H9 (cell line): ENCODE measurements at regions not wholly inside any gene's neighbourhood (a gene's known extent, or its start where the extent isn't known, plus 50 kb on each side); places are given as distances from the start of the nearest gene placed in this dataset.
A peak's percentile ranks its signal among the peaks of the same experiment; 100 is the strongest.

ENCODE experiments used
- DNase-seq: peaks from one replicate; pipeline ENCODE4 v3.0.0-alpha.2; 2017
- H2AFZ ChIP-seq: one replicate; pipeline ENCODE4 v1.6.1; 2013; ENCODE audit warnings: mild to moderate bottlenecking, low read length, control low read depth, moderate library complexity
- H2AK5ac ChIP-seq: 2 replicates; pipeline ENCODE4 v1.6.1; 2013; ENCODE audit warnings: low read length, control low read depth, mixed read lengths; ENCODE audit not compliant: insufficient read length
- H2BK120ac ChIP-seq: one replicate; pipeline ENCODE4 v1.6.1; 2013; ENCODE audit warnings: low read depth, mild to moderate bottlenecking, low read length, control low read depth, inconsistent platforms; ENCODE audit not compliant: poor library complexity, severe bottlenecking
- H2BK12ac ChIP-seq: 2 replicates; pipeline ENCODE4 v1.6.1; 2013; ENCODE audit warnings: low read length, control low read depth, mixed read lengths, low read depth; ENCODE audit not compliant: insufficient read length
- H2BK15ac ChIP-seq: 2 replicates; pipeline ENCODE4 v1.6.1; 2013; ENCODE audit warnings: low read depth, low read length, control low read depth
- H2BK20ac ChIP-seq: one replicate; pipeline ENCODE4 v1.6.1; 2013; ENCODE audit warnings: low read depth, mild to moderate bottlenecking, low read length, control low read depth, inconsistent platforms; ENCODE audit not compliant: poor library complexity, severe bottlenecking
- H2BK5ac ChIP-seq: 2 replicates; pipeline ENCODE4 v1.6.1; 2013; ENCODE audit warnings: low read length, control low read depth, mixed read lengths; ENCODE audit not compliant: insufficient read length
- H3K14ac ChIP-seq: 2 replicates; pipeline ENCODE4 v1.6.1; 2013; ENCODE audit warnings: low read length, control low read depth; ENCODE audit not compliant: insufficient read depth
- H3K18ac ChIP-seq: 2 replicates; pipeline ENCODE4 v1.6.1; 2013; ENCODE audit warnings: low read depth, mild to moderate bottlenecking, mixed read lengths, low read length, control low read depth; ENCODE audit not compliant: insufficient read length
- H3K23ac ChIP-seq: 2 replicates; pipeline ENCODE4 v1.6.1; 2013; ENCODE audit warnings: low read length, control low read depth, mixed read lengths, low read depth; ENCODE audit not compliant: insufficient read length
- H3K23me2 ChIP-seq: 2 replicates; pipeline ENCODE4 v1.6.1; 2013; ENCODE audit warnings: low read depth, mild to moderate bottlenecking, mixed read lengths, low read length, control low read depth; ENCODE audit not compliant: insufficient read length, poor library complexity, severe bottlenecking
- H3K27ac ChIP-seq: 2 replicates; pipeline ENCODE4 v1.5.1; 2013; ENCODE audit warnings: low read length, control low read depth, mixed read lengths, low read depth; ENCODE audit not compliant: insufficient read length
- H3K27me3 ChIP-seq: 2 replicates; pipeline ENCODE4 v1.6.1; 2013; ENCODE audit warnings: low read length, control low read depth, inconsistent platforms; ENCODE audit not compliant: insufficient read depth
- H3K4ac ChIP-seq: 2 replicates; pipeline ENCODE4 v1.6.1; 2013; ENCODE audit warnings: low read depth, mild to moderate bottlenecking, control low read depth, inconsistent platforms, low read length, moderate library complexity
- H3K4me1 ChIP-seq: 2 replicates; pipeline ENCODE4 v1.6.1; 2013; ENCODE audit warnings: low read length, control low read depth, inconsistent platforms; ENCODE audit not compliant: insufficient read depth
- H3K4me2 ChIP-seq: 2 replicates; pipeline ENCODE4 v1.6.1; 2013; ENCODE audit warnings: low read length, control low read depth, mixed read lengths; ENCODE audit not compliant: insufficient read length, insufficient read depth
- H3K56ac ChIP-seq: 2 replicates; pipeline ENCODE4 v1.6.1; 2013; ENCODE audit warnings: low read depth, mild to moderate bottlenecking, mixed read lengths, low read length, control low read depth; ENCODE audit not compliant: insufficient read length
- H3K79me1 ChIP-seq: 2 replicates; pipeline ENCODE4 v1.6.1; 2013; ENCODE audit warnings: low read depth, mild to moderate bottlenecking, moderate library complexity, low read length, control low read depth, inconsistent platforms; ENCODE audit not compliant: insufficient read depth, poor library complexity, severe bottlenecking
- H3K79me2 ChIP-seq: 2 replicates; pipeline ENCODE4 v1.6.1; 2013; ENCODE audit warnings: low read length, control low read depth, inconsistent platforms; ENCODE audit not compliant: insufficient read depth
- H3K9ac ChIP-seq: 2 replicates; pipeline ENCODE4 v1.6.1; 2013; ENCODE audit warnings: low read length, control low read depth, mixed read lengths; ENCODE audit not compliant: insufficient read length; ENCODE audit errors: extremely low read depth
- H3K9me3 ChIP-seq: one replicate; pipeline ENCODE4 v1.6.1; 2013; ENCODE audit warnings: low read depth, low read length, inconsistent platforms; ENCODE audit not compliant: control insufficient read depth
- H3T11ph ChIP-seq: one replicate; pipeline ENCODE4 v1.6.1; 2013; ENCODE audit warnings: mild to moderate bottlenecking, low read length, control low read depth, inconsistent platforms
- H4K20me1 ChIP-seq: one replicate; pipeline ENCODE4 v1.6.1; 2013; ENCODE audit not compliant: control insufficient read depth, insufficient read length, insufficient read depth
- H4K5ac ChIP-seq: 2 replicates; pipeline ENCODE4 v1.6.1; 2013; ENCODE audit warnings: low read depth, mild to moderate bottlenecking, mixed read lengths, low read length, control low read depth; ENCODE audit not compliant: insufficient read length
- H4K8ac ChIP-seq: replicated peaks from 2 replicates; pipeline ENCODE4 v1.6.1; 2013; ENCODE audit warnings: low read length, control low read depth, mixed read lengths, low read depth; ENCODE audit not compliant: insufficient read length
- H4K91ac ChIP-seq: 2 replicates; pipeline ENCODE4 v1.6.1; 2013; ENCODE audit warnings: low read depth, mild to moderate bottlenecking, moderate library complexity, mixed read lengths, low read length, control low read depth; ENCODE audit not compliant: insufficient read length
- H3K27ac Mint-ChIP-seq, 3 experiments: 2 replicates in 2 of 3; 3 replicates in 1 of 3; pipeline ENCODE4 v1.8.0; 2020 to 2021; ENCODE audit warnings: mixed read lengths in 3 of 3, mild to moderate bottlenecking in 1 of 3, moderate library complexity in 1 of 3
- H3K27me3 Mint-ChIP-seq: 2 replicates; pipeline ENCODE4 v1.8.0; 2021; ENCODE audit warnings: low read depth, mild to moderate bottlenecking, moderate library complexity, mixed read lengths
- H3K36me3 Mint-ChIP-seq, 3 experiments: 2 replicates in 2 of 3; 3 replicates in 1 of 3; pipeline ENCODE4 v1.8.0; 2020 to 2021; ENCODE audit warnings: low read depth in 3 of 3, mixed read lengths in 3 of 3; ENCODE audit not compliant: insufficient read depth in 1 of 3
- H3K4me1 Mint-ChIP-seq, 2 experiments: 2 replicates each; pipeline ENCODE4 v1.8.0; 2020; ENCODE audit warnings: mixed read lengths in 2 of 2
- H3K4me3 Mint-ChIP-seq, 2 experiments: 2 replicates in 1 of 2; 3 replicates in 1 of 2; pipeline ENCODE4 v1.8.0; 2020 to 2021; ENCODE audit warnings: mild to moderate bottlenecking in 2 of 2, mixed read lengths in 2 of 2, moderate library complexity in 1 of 2
- H3K9me3 Mint-ChIP-seq, 2 experiments: 2 replicates in 1 of 2; 3 replicates in 1 of 2; pipeline ENCODE4 v1.8.0; 2020; ENCODE audit warnings: mild to moderate bottlenecking in 2 of 2, mixed read lengths in 2 of 2, moderate library complexity in 1 of 2
- WGBS: extraction: QIAGEN DNeasy Blood & Tissue Kit; methylation state at CpG from one replicate; pipeline ENCODE4 v1.1.7; 2013; ENCODE audit warnings: missing lambda C conversion rate, low lambda C conversion rate, mixed read lengths; ENCODE audit not compliant: insufficient read length; ENCODE audit errors: extremely low coverage; 5-methylcytosine and 5-hydroxymethylcytosine counted together
- TF ChIP-seq, protein P1 (sequence below): fragments of 200-600 bp; sonication (generic); conservative IDR thresholded peaks from 3 replicates; pipeline ENCODE4 v1.8.0; 2021; ENCODE audit warnings: antibody characterized with exemption, mild to moderate bottlenecking

DNA sequence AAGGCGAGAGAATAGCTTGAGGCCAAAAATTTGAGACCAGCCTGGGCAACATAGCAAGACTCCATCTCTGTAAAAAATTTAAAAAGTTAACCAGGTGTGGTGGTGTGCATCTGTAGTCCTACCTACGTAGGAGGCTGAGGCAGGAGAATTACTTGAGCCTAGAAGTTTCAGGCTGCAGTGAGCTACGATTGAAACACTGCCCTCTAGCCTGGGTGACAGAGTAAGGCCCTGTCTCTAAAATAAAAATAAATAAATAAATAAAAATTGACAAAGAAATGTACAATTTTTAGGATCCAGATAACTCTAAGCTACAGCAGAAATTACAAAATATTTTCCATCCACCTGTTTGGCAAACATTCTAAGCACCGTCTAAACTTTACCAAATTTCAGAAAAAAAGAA is 941.0 kb upstream of the ADGRB3 start:
- Histone ChIP-seq H3K23me2 (no peaks in the 10 kb centered on the region), H3K4ac (no peak overlapping the region), H3K18ac (no peak overlapping the region), H3K14ac (no peak overlapping the region), H3K27me3 (no peaks in the 10 kb centered on the region), H3T11ph (no peak overlapping the region), H2AK5ac (no peak overlapping the region), H2AFZ (no peak overlapping the region), H3K9me3 (no peaks in the 10 kb centered on the region), H2BK120ac (no peak overlapping the region), H4K91ac (no peak overlapping the region), H3K56ac (no peak overlapping the region), H3K79me2 (no peaks in the 10 kb centered on the region), H4K8ac (no peak overlapping the region), H2BK5ac (no peak overlapping the region), H3K4me2 (no peak overlapping the region), H3K79me1 (no peaks in the 10 kb centered on the region), H3K23ac (no peak overlapping the region), H4K20me1 (no peaks in the 10 kb centered on the region), H3K9ac (no peak overlapping the region), H3K27ac (no peak overlapping the region), H2BK20ac (no peak overlapping the region), H2BK15ac (no peak overlapping the region), H4K5ac (no peak overlapping the region), H3K4me1 (no peaks in the 10 kb centered on the region), H2BK12ac (no peak overlapping the region)
- Mint-ChIP-seq H3K4me1 (peaks cover 8 to 12% of the 10 kb centered on the region in 2 experiments), H3K4me3 (no peak overlapping the region), H3K27me3 (no peaks in the 10 kb centered on the region), H3K36me3 (peaks cover 3 to 16% (median 3%) of the 10 kb centered on the region in 3 experiments; a peak in 4 of 7 replicates), H3K9me3 (no peaks in the 10 kb centered on the region; a peak in 2 of 5 replicates), H3K27ac (no peak overlapping the region)
- WGBS, result no CpG with 5 or more reads among the region's 4 CpGs
- TF ChIP-seq, protein P1, sequence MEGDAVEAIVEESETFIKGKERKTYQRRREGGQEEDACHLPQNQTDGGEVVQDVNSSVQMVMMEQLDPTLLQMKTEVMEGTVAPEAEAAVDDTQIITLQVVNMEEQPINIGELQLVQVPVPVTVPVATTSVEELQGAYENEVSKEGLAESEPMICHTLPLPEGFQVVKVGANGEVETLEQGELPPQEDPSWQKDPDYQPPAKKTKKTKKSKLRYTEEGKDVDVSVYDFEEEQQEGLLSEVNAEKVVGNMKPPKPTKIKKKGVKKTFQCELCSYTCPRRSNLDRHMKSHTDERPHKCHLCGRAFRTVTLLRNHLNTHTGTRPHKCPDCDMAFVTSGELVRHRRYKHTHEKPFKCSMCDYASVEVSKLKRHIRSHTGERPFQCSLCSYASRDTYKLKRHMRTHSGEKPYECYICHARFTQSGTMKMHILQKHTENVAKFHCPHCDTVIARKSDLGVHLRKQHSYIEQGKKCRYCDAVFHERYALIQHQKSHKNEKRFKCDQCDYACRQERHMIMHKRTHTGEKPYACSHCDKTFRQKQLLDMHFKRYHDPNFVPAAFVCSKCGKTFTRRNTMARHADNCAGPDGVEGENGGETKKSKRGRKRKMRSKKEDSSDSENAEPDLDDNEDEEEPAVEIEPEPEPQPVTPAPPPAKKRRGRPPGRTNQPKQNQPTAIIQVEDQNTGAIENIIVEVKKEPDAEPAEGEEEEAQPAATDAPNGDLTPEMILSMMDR, result peak; percentile 53; the same call in 2 of the 3 replicates
- no peak for DNase-seq
